Central memory CD8-positive, alpha-beta T cell (primary cell): ENCODE measurements at regions not wholly inside any gene's neighbourhood (a gene's known extent, or its start where the extent isn't known, plus 50 kb on each side); places are given as distances from the start of the nearest gene placed in this dataset.
"Not testable (repeated sequence)": the region's sequence is repeated elsewhere in the genome, so short reads cannot be mapped to it uniquely, and the experiment has no call there.

Experiments used
- ATAC-seq: fragments of 150-1000 bp; cut with Tn5 transposase; replicated peaks from 2 replicates; pipeline ENCODE4 v1.10.0; 2022; ENCODE audit warnings: mild to moderate bottlenecking, moderate FRiP score, moderate number of reproducible peaks; ENCODE audit not compliant: poor library complexity, severe bottlenecking; ENCODE audit errors: extremely low read depth
- DNase-seq, 2 donors: peaks; one replicate each; pipeline ENCODE4 v3.0.0; 2021; ENCODE audit warnings: low spot score in 2 of 2
- H3K27ac Mint-ChIP-seq: one replicate; pipeline ENCODE4 v1.8.0; 2022; ENCODE audit warnings: low read depth, mild to moderate bottlenecking, moderate library complexity, mixed read lengths
- H3K27me3 Mint-ChIP-seq: one replicate; pipeline ENCODE4 v1.8.0; 2022; ENCODE audit warnings: mixed read lengths
- H3K36me3 Mint-ChIP-seq: one replicate; pipeline ENCODE4 v1.8.0; 2022; ENCODE audit warnings: mild to moderate bottlenecking, moderate library complexity, mixed read lengths; ENCODE audit not compliant: insufficient read depth
- H3K4me1 Mint-ChIP-seq: one replicate; pipeline ENCODE4 v1.8.0; 2022; ENCODE audit warnings: mixed read lengths
- H3K4me3 Mint-ChIP-seq: one replicate; pipeline ENCODE4 v1.8.0; 2022; ENCODE audit warnings: mild to moderate bottlenecking, moderate library complexity, mixed read lengths
- H3K9me3 Mint-ChIP-seq: one replicate; pipeline ENCODE4 v1.8.0; 2022; ENCODE audit warnings: mixed read lengths

DNA sequence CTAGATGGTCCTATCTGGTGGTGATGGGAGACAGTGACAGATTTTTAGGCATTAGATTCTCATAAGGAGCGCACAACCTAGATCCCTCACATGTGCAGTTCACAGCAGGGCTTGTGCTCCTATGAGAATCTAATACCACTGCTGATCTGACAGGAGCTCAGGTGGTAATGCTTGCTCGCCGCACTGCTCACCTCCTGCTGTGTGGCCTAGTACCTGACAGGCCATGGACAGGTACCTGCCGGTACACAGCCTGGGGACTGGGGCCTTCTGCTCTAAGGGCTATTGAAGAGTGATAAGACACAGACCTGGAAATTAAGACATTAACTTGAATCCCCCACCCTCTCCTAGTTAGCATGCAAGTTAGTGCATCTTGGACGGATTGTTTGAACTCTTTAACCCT, 64.4 kb downstream of the KLRB1 start:
- not testable (repeated sequence) for H3K9me3 Mint-ChIP-seq, DNase-seq, H3K27me3 Mint-ChIP-seq, H3K27ac Mint-ChIP-seq, H3K4me3 Mint-ChIP-seq, H3K4me1 Mint-ChIP-seq, H3K36me3 Mint-ChIP-seq, ATAC-seq

DNA sequence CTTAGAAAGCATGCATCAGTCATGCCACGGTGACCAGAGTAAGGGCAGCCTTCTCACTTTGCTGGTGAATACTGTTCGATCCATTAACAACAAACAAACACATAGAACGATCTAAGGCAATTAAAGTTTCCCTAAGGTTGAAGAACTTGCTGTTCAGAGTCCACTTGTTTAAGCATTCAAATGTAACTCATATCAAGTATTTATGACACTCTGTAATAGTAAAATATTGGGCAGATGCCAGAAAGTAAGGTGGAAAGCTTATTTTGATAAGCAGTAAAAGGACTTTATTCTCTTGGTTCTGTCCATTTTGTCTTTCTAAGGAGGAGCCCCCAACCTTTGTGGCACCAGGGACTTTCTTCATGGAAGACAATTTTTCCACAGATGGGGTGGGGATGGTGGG, 64.9 kb downstream of the KLRB1 start:
- H3K27me3 Mint-ChIP-seq, H3K4me3 Mint-ChIP-seq, DNase-seq, ATAC-seq, H3K36me3 Mint-ChIP-seq, H3K9me3 Mint-ChIP-seq, H3K4me1 Mint-ChIP-seq, H3K27ac Mint-ChIP-seq: not testable (repeated sequence)

DNA sequence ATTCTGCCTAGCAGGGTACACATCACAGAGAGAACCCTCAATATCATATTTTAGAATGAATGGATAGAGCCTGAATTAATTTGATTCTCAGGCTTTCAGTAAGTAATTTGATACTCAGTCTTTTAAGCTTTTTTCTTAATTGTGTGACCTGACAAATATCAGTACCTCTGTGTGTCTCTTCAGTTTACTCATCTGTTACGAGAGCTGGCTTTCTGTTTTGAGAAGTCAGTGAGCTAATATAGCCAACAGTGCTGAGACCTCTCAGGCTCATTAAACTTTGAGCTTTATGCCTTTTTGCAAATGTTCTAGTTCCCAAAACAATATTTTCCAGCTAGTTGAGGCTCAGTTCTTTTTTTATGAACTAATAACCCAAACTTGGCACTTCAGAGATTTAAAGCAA, 91.8 kb downstream of the KLRB1 start:
- H3K36me3 Mint-ChIP-seq, DNase-seq, H3K27me3 Mint-ChIP-seq, H3K4me3 Mint-ChIP-seq, H3K4me1 Mint-ChIP-seq, H3K9me3 Mint-ChIP-seq, ATAC-seq: not testable (repeated sequence)
- H3K27ac Mint-ChIP-seq, result peak overlapping the region; percentile 79

DNA sequence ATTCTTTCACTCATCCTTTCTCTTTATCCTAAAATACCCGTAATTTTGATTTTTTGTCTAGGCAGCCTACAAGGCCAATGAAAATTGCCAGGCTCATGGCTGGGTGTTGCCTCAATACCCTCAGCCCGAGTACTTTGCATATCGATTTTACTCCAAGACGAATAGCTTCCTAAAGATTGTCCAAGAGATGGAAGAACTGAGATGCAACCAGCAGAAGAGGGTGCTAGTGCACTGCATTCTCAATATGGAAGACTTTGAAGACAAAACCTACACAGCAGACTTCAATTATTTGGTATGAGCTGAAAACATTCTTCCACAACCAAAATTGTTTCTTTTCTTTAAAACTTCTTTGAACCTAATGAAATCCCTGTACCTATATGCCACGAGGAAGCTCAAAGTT, 95.0 kb downstream of the KLRB1 start:
- not testable (repeated sequence) for H3K27ac Mint-ChIP-seq, H3K27me3 Mint-ChIP-seq, ATAC-seq, H3K36me3 Mint-ChIP-seq, H3K4me1 Mint-ChIP-seq, DNase-seq, H3K9me3 Mint-ChIP-seq, H3K4me3 Mint-ChIP-seq

DNA sequence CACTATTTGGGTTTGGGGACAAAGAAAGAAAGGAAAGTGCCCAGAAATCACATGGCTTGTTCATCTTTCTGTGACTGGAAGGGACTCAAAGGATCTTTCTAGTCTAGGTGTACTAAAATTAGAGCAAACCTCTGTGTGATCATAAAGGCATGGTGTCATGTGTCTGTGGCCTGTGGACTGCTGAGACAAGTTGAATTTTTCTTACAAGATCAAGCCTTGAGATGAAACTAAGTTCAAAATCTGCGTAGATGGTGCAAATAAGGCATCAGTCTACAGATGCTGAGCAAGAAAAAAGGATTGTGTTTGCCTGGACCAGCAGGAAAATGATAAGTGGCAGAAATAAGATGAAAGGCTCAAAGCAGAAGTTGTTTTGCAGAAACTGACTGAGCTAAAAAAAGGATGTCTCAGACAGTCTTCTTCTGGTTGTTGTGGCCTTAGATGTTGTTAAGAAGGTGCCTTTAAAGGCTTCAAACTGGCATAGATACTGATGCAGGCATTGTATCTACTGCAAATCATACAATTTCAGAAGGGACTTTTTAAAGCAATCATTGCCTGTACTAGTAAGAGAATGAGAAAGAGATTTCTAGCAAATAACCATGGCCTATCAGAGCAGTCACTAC, 97.2 kb downstream of the KLRB1 start:
- DNase-seq, H3K9me3 Mint-ChIP-seq, H3K27me3 Mint-ChIP-seq, H3K4me1 Mint-ChIP-seq, ATAC-seq, H3K4me3 Mint-ChIP-seq, H3K36me3 Mint-ChIP-seq: not testable (repeated sequence)
- peak overlapping the region; percentile 57 for H3K27ac Mint-ChIP-seq

DNA sequence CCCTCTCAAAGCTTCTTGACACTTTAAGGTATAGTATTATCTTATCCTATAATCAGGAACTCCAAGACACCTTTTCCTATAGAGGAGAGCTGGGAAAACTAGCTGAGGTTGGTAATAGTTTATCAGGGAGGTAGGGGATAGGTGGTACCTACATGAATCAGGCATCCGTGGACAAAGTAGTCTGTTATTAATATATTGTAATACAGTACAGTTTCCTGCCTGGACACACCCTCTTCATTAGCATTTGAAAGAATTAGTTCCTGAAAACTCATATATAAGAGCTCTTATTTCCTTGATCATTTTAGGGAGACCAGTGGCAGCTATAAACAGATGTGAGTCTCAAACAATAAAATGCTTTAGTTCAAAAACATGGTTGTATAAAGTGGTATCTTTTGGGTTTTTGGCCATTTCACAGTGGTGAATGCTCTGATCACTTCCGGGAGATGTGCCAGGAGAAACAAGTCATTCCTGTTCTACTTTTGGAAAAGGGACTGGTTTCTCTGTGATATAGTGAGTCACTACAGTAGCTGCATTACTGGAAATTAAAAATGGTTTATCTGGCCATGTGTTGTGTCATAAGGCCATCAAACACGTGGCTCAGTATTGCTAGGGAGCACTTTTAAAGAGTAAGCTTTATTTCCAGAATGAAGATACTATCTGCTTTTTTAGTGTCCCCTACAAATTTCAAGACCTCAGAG, 98.1 kb downstream of the KLRB1 start:
- Mint-ChIP-seq H3K4me1 (no peaks in the 10 kb centered on the region), H3K36me3 (no peaks in the 10 kb centered on the region), H3K27me3 (no peaks in the 10 kb centered on the region), H3K4me3 (no peak overlapping the region), H3K27ac (no peak overlapping the region), H3K9me3 (no peaks in the 10 kb centered on the region)
- no peak for ATAC-seq
- no peak for DNase-seq

DNA sequence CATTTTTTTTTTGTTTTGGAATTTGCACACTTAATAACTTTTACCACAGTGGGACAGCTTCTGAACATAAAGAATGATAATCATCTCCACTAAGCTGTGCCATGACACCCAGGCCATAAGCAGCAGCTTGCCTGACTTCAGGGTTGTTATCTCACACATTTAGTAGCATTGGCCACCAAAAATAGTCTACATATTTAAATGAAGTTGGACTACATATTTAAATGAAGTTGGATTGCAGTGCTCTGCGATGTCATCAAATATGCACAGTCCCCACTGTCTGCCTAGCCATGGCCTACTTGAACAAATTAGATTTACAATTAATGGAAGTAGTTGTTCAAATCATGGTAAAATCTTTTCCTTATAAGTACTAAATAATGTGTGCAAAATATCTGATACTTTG, 101.0 kb downstream of the KLRB1 start:
- no peaks in the 10 kb centered on the region for H3K27me3 Mint-ChIP-seq
- no peaks in the 10 kb centered on the region for H3K9me3 Mint-ChIP-seq
- H3K4me3 Mint-ChIP-seq, result no peak overlapping the region
- ATAC-seq (no peak), DNase-seq (no peak)
- H3K4me1 Mint-ChIP-seq, result no peaks in the 10 kb centered on the region
- H3K36me3 Mint-ChIP-seq, result no peaks in the 10 kb centered on the region
- no peak overlapping the region for H3K27ac Mint-ChIP-seq

DNA sequence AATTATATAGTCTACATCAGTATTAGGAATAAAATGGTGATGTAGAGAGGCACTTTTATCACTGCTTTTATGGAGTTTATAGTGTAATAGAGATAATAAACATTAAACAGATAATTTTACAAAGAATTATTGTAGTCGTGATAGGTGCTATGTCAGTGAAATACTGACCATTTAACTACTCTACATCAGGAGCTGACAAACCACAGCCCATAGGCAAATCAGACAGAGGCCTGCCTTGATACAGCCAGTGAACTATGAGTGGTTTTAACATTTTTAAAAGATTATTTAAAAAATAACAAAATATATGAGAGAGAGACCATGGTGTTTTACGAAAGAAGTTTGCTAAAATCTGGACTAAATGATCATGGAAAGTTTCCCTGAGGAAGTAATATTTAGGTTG, 104.3 kb downstream of the KLRB1 start:
- H3K4me1 Mint-ChIP-seq, H3K4me3 Mint-ChIP-seq, ATAC-seq, H3K27me3 Mint-ChIP-seq, DNase-seq, H3K27ac Mint-ChIP-seq, H3K9me3 Mint-ChIP-seq, H3K36me3 Mint-ChIP-seq: not testable (repeated sequence)

DNA sequence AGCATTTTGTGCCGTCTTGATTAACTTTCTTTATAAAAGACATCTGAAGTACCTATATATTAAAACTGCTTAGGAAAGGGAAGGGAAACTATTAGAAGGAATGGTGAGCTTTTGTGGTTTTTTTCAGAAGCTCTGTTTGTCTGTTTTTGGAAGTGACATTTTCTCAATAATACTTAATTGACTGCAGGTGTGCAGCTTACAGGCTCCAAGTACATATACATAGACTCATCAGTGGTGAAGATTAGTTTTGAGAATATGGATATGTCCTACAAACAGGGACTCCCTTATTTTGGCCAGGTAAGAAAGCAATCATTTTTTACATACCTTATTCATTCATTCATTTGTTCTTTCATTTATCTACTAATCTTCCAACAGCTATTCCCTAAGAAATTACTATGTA, 104.9 kb downstream of the KLRB1 start:
- not testable (repeated sequence) for H3K4me3 Mint-ChIP-seq, DNase-seq, H3K27me3 Mint-ChIP-seq, ATAC-seq, H3K27ac Mint-ChIP-seq, H3K4me1 Mint-ChIP-seq, H3K36me3 Mint-ChIP-seq, H3K9me3 Mint-ChIP-seq

DNA sequence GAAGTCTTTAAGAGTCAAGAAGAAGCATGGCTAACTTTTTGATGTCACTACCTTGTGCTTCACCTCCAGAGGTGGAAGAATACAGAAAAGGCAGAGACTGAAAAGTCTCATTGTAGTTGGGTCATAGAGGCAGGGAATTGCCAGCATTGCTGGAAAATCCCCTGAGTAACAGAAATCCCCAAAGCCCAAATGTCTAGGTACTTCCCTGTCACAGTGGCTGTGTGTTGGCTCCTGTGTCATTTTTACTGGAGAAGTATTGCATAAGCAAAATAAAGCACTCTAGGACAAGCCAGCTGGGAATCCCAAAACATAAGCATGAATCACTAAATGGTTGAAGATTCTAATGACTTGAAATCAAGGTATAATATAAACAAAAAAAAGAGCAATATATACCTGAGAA, 114.4 kb downstream of the KLRB1 start:
- H3K27ac Mint-ChIP-seq, DNase-seq, H3K9me3 Mint-ChIP-seq, H3K4me1 Mint-ChIP-seq, ATAC-seq, H3K36me3 Mint-ChIP-seq, H3K27me3 Mint-ChIP-seq, H3K4me3 Mint-ChIP-seq: not testable (repeated sequence)

DNA sequence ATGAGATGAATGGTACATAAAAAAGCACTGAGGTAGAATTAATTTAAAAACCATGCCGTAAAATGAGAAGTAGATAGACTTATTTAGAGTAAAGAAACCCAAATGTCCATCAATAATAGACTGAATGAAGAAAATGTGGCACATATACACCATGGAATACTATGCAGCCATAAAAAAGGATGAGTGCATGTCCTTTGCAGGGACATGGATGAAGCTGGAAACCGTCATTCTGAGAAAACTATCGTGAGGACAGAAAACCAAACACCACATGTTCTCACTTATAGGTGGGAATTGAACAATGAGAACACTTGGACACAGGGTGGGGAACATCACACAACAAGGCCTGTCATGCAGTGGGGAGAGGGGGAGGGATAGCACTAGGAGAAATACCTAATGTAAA, 126.4 kb downstream of the KLRB1 start:
- not testable (repeated sequence) for H3K9me3 Mint-ChIP-seq, H3K36me3 Mint-ChIP-seq, H3K4me1 Mint-ChIP-seq, H3K27ac Mint-ChIP-seq, H3K4me3 Mint-ChIP-seq, ATAC-seq, H3K27me3 Mint-ChIP-seq, DNase-seq

DNA sequence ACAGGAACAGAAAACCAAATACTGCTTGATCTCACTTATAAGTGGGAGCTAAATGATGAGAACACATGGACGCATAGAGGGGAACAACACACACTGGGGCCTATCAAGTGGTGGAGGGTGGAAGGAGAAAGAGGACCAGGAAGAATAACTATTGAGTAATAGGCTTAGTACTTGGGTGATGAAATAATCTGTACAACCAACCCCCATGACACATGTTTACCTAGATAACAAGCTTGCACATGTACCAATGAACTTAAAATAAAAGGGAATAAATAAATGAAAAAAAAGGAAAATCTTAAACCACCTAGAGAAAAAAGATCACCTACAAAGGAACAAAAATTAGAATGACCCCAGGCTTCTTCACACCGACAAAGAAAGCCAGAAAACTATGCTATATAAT, 133.5 kb downstream of the KLRB1 start:
- H3K9me3 Mint-ChIP-seq, H3K27ac Mint-ChIP-seq, DNase-seq, H3K27me3 Mint-ChIP-seq, H3K4me3 Mint-ChIP-seq, H3K36me3 Mint-ChIP-seq, ATAC-seq: not testable (repeated sequence)
- peaks cover 12% of the 10 kb centered on the region for H3K4me1 Mint-ChIP-seq

DNA sequence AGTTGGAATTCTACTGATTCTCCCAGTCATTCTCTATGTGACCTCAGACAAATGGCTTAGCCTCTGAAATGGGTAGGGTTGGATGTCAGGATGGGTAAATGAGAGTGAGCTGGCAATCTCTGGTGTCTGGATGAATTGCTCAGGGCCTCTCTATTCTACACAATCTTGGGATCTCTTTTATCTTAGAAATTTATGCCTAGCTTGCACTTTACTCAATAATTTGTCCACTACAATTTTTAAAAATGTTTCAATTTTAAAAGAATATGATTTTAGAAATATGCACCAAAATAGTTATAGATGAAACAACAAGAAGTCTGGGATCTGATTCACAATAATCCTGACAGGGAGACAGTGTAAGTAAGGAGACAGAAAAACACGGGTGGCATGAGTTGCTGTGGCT, 134.1 kb downstream of the KLRB1 start:
- not testable (repeated sequence) for DNase-seq, ATAC-seq, H3K9me3 Mint-ChIP-seq, H3K27ac Mint-ChIP-seq, H3K4me3 Mint-ChIP-seq, H3K27me3 Mint-ChIP-seq, H3K36me3 Mint-ChIP-seq
- peaks cover 17% of the 10 kb centered on the region for H3K4me1 Mint-ChIP-seq
